ENCODE measurements at regions not wholly inside any gene's neighbourhood (a gene's known extent, or its start where the extent isn't known, plus 50 kb on each side); places are given as distances from the start of the nearest gene placed in this dataset.

DNA sequence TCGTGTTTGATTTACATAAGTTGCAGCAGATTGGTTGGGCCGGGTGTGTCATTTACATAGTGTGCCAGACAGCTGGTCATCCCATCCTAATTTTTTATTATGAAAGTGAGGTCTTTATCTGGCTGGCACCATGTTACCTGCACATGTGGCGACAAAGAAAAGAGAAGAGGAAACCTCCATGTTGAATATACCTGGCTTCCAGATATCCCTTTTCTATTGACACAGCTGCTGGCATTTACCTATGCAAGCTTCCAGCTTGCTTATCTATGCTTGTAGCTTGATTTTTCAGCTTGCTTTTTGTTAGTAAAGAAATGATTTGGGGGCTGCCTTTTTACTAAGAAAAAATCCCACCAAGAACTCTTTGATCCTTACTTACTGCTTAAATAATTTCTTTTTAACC is 681.3 kb upstream of the SLITRK1 start:
- Mint-ChIP-seq H3K9me3 (peaks cover 0 to 10% (median 2%) of the 10 kb centered on the region in 8 donors), H3K27ac (no peak overlapping the region), H3K4me1 (no peaks in the 10 kb centered on the region), H3K27me3 (no peaks in the 10 kb centered on the region), H3K36me3 (no peaks in the 10 kb centered on the region), H3K4me3 (no peak overlapping the region)
- Histone ChIP-seq H3K36me3 (ENCODE audit: insufficient read depth, low read length) (no peaks in the 10 kb centered on the region), H3K27me3 (ENCODE audit: insufficient read depth, low read length) (no peaks in the 10 kb centered on the region), H3K4me1 (ENCODE audit: insufficient read depth, low read length) (no peaks in the 10 kb centered on the region), H3K27ac (ENCODE audit: low read depth, low read length) (no peak overlapping the region), H3K4me3 (ENCODE audit: low read length in 2 of 2) (no peak overlapping the region), H3K9me3 (ENCODE audit: control insufficient read depth in 1 of 2, low read length in 2 of 2) (no peaks in the 10 kb centered on the region)
- ChIA-PET CTCF (ENCODE audit: partially characterized antibody) (no interaction called here), POLR2A (ENCODE audit: partially characterized antibody) (no interaction called here)
- no peak for DNase-seq
- intact Hi-C loops (cut with micrococcal nuclease) = no loop called here

DNA sequence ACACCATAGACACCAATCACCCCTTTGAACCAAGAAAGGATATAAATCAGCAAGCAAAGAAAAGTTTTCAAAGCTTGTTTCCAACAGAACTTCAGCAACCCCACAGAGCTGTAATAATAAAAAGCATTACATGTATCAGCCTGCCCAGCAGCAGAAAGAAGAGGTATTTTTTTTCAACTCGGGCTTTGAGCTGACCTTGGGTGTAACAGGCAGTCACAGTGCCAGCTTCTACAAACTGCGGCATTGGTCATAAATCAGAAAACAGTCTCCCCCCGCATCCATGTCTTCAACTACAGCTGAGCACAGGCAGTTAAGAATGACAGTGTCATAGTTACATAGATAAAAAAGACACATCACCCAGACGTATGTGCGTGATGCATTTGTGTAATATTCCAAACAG is 671.0 kb upstream of the SLITRK1 start:
- ChIA-PET CTCF (ENCODE audit: partially characterized antibody) (no interaction called here), POLR2A (ENCODE audit: partially characterized antibody) (no interaction called here)
- Mint-ChIP-seq H3K36me3 (no peaks in the 10 kb centered on the region), H3K27me3 (no peaks in the 10 kb centered on the region), H3K9me3 (peaks cover 0 to 9% (median under 1%) of the 10 kb centered on the region in 8 donors), H3K27ac (no peak overlapping the region), H3K4me3 (no peak overlapping the region), H3K4me1 (no peaks in the 10 kb centered on the region)
- Histone ChIP-seq H3K27ac (ENCODE audit: low read depth, low read length) (no peak overlapping the region), H3K36me3 (ENCODE audit: insufficient read depth, low read length) (no peaks in the 10 kb centered on the region), H3K27me3 (ENCODE audit: insufficient read depth, low read length) (no peaks in the 10 kb centered on the region), H3K9me3 (ENCODE audit: control insufficient read depth in 1 of 2, low read length in 2 of 2) (peaks cover 0 to 4% of the 10 kb centered on the region in 2 donors), H3K4me1 (ENCODE audit: insufficient read depth, low read length) (no peaks in the 10 kb centered on the region), H3K4me3 (ENCODE audit: low read length in 2 of 2) (no peak overlapping the region)
- DNase-seq = no peak
- intact Hi-C loops (cut with micrococcal nuclease) = no loop called here

- H3K27me3 ChIP-seq (ENCODE audit: insufficient read depth, low read length) = no peaks in the 10 kb centered on the region
- no peaks in the 10 kb centered on the region for H3K36me3 Mint-ChIP-seq
- ChIA-PET CTCF (ENCODE audit: partially characterized antibody) (no interaction called here), POLR2A (ENCODE audit: partially characterized antibody) (no interaction called here)
- no peaks in the 10 kb centered on the region for H3K4me1 ChIP-seq (ENCODE audit: insufficient read depth, low read length)
- no peak overlapping the region for H3K27ac Mint-ChIP-seq
- no peaks in the 10 kb centered on the region for H3K36me3 ChIP-seq (ENCODE audit: insufficient read depth, low read length)
- H3K4me3 ChIP-seq (ENCODE audit: low read length in 2 of 2) = no peak overlapping the region
- H3K9me3 ChIP-seq (ENCODE audit: control insufficient read depth in 1 of 2, low read length in 2 of 2) = no peaks in the 10 kb centered on the region
- no peaks in the 10 kb centered on the region for H3K4me1 Mint-ChIP-seq
- no peak for DNase-seq
- intact Hi-C loops (cut with micrococcal nuclease) = no loop called here
- H3K27ac ChIP-seq (ENCODE audit: low read depth, low read length) = no peak overlapping the region
- peaks cover 0 to 3% (median under 1%) of the 10 kb centered on the region in 8 donors for H3K9me3 Mint-ChIP-seq
- H3K4me3 Mint-ChIP-seq = no peak overlapping the region
- no peaks in the 10 kb centered on the region for H3K27me3 Mint-ChIP-seq
Observed at GRCh38 chr13:84543962-84544361, 661.7 kb upstream of the SLITRK1 start.

DNA sequence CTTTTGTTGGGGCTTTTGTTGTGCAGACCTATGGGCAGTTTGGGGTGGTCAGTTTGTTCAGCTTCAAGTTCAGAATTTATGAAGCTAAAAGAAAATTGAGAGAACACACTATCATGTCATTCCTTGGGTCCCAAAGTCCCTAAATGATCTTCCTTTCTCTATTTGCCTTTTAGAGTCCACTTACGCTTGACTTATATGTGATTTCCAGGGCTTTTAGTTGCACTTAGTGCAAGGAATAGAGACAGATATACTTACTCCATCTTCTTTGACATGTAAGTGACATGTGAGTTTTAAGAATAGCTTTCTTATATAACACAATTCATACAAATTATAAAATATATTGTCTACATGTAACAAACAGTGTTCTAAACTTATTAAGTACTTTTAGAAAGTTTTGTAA is 660.1 kb upstream of the SLITRK1 start:
- no peak for DNase-seq
- CTCF ChIA-PET (ENCODE audit: partially characterized antibody) = no interaction called here
- H3K4me1 ChIP-seq (ENCODE audit: insufficient read depth, low read length) = no peaks in the 10 kb centered on the region
- no peaks in the 10 kb centered on the region for H3K4me1 Mint-ChIP-seq
- no peaks in the 10 kb centered on the region for H3K27me3 Mint-ChIP-seq
- H3K27ac Mint-ChIP-seq = no peak overlapping the region
- H3K27me3 ChIP-seq (ENCODE audit: insufficient read depth, low read length) = no peaks in the 10 kb centered on the region
- intact Hi-C loops (cut with micrococcal nuclease) = no loop called here
- H3K36me3 Mint-ChIP-seq = no peaks in the 10 kb centered on the region
- H3K4me3 Mint-ChIP-seq = no peak overlapping the region
- no peaks in the 10 kb centered on the region for H3K36me3 ChIP-seq (ENCODE audit: insufficient read depth, low read length)
- POLR2A ChIA-PET (ENCODE audit: partially characterized antibody) = no interaction called here
- no peak overlapping the region for H3K27ac ChIP-seq (ENCODE audit: low read depth, low read length)
- H3K4me3 ChIP-seq (ENCODE audit: low read length in 2 of 2) = no peak overlapping the region
- H3K9me3 Mint-ChIP-seq = peaks cover 0 to 3% (median 1%) of the 10 kb centered on the region in 8 donors
- no peaks in the 10 kb centered on the region for H3K9me3 ChIP-seq (ENCODE audit: control insufficient read depth in 1 of 2, low read length in 2 of 2)

DNA sequence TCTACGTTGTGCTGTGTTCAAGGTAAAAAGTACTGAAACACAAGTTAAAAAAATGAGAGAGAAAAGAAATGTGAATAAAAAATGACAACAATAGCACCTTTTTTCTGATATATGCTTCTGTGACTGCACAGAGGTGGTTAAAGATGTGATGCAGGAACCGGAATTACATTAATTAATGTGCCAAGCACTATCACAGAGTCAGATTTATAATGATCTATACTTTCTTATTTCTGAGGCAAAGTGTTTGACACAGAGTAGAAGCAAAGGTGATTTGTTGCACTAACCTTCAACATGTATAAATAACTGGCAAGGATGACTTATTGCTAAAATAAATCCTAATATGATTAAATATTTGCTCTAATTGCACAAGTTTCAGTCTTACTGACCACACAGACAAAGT is 654.6 kb upstream of the SLITRK1 start:
- H3K27ac ChIP-seq (ENCODE audit: low read depth, low read length) = no peak overlapping the region
- Mint-ChIP-seq H3K27ac (no peak overlapping the region), H3K9me3 (peaks cover 0 to 4% (median under 1%) of the 10 kb centered on the region in 8 donors), H3K4me3 (no peak overlapping the region), H3K4me1 (no peaks in the 10 kb centered on the region), H3K36me3 (no peaks in the 10 kb centered on the region), H3K27me3 (no peaks in the 10 kb centered on the region)
- no peaks in the 10 kb centered on the region for H3K4me1 ChIP-seq (ENCODE audit: insufficient read depth, low read length)
- POLR2A ChIA-PET (ENCODE audit: partially characterized antibody) = no interaction called here
- no peak for DNase-seq
- no peaks in the 10 kb centered on the region for H3K27me3 ChIP-seq (ENCODE audit: insufficient read depth, low read length)
- no peak overlapping the region for H3K4me3 ChIP-seq (ENCODE audit: low read length in 2 of 2)
- no peaks in the 10 kb centered on the region for H3K36me3 ChIP-seq (ENCODE audit: insufficient read depth, low read length)
- no peaks in the 10 kb centered on the region for H3K9me3 ChIP-seq (ENCODE audit: control insufficient read depth in 1 of 2, low read length in 2 of 2)
- CTCF ChIA-PET (ENCODE audit: partially characterized antibody) = no interaction called here
- intact Hi-C loops (cut with micrococcal nuclease) = no loop called here

DNA sequence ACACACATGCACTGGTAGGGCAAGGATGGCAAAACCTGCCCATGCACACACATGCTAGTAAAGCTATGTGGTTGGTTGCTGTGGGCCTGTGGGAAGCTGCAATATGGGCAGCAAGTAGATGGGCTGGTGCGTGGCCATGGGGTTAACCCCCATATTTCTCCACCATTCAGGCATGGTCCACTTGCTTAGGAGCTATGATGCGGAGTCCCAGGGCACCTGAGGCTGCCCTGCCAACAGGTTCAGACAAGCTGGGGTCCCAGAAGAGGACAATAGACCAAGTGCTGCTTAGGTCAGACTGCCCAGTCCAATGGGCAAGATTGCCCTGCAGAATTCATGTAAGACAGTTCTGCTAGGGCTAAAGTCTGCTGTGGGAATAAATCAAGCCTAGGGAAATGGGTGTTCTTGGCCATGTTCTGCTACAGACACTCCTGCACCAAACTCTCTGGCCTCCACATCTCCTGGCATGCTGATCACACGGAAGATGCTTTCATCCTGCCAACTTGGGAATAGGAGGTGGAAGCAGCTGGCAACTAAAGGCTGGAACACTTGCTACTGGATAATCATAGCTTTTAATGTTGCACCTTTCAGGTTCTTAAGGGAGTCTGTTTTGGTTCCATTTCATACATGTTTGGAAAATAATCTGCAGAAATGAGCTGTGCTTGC is 646.3 kb upstream of the SLITRK1 start:
- ChIA-PET CTCF (ENCODE audit: partially characterized antibody) (no interaction called here), POLR2A (ENCODE audit: partially characterized antibody) (no interaction called here)
- H3K36me3 Mint-ChIP-seq = no peaks in the 10 kb centered on the region
- Histone ChIP-seq H3K27me3 (ENCODE audit: insufficient read depth, low read length) (no peaks in the 10 kb centered on the region), H3K9me3 (ENCODE audit: control insufficient read depth in 1 of 2, low read length in 2 of 2) (no peaks in the 10 kb centered on the region), H3K36me3 (ENCODE audit: insufficient read depth, low read length) (no peaks in the 10 kb centered on the region), H3K4me3 (ENCODE audit: low read length in 2 of 2) (no peak overlapping the region), H3K4me1 (ENCODE audit: insufficient read depth, low read length) (no peaks in the 10 kb centered on the region), H3K27ac (ENCODE audit: low read depth, low read length) (no peak overlapping the region)
- no peak overlapping the region for H3K27ac Mint-ChIP-seq
- no peaks in the 10 kb centered on the region for H3K27me3 Mint-ChIP-seq
- H3K9me3 Mint-ChIP-seq = peaks cover 0 to 8% (median 1%) of the 10 kb centered on the region in 8 donors
- no peak overlapping the region for H3K4me3 Mint-ChIP-seq
- peak in 1 of 5 donors; percentile 33 for DNase-seq
- H3K4me1 Mint-ChIP-seq = no peaks in the 10 kb centered on the region
- intact Hi-C loops (cut with micrococcal nuclease) = no loop called here

GRCh38 chr13:84525865-84526264 is 643.6 kb upstream of the SLITRK1 start:
- no peaks in the 10 kb centered on the region for H3K27me3 Mint-ChIP-seq
- Histone ChIP-seq H3K4me3 (ENCODE audit: low read length in 2 of 2) (no peak overlapping the region), H3K27ac (ENCODE audit: low read depth, low read length) (no peak overlapping the region), H3K27me3 (ENCODE audit: insufficient read depth, low read length) (no peaks in the 10 kb centered on the region), H3K4me1 (ENCODE audit: insufficient read depth, low read length) (no peaks in the 10 kb centered on the region), H3K36me3 (ENCODE audit: insufficient read depth, low read length) (no peaks in the 10 kb centered on the region), H3K9me3 (ENCODE audit: control insufficient read depth in 1 of 2, low read length in 2 of 2) (no peaks in the 10 kb centered on the region)
- H3K4me1 Mint-ChIP-seq = no peaks in the 10 kb centered on the region
- H3K4me3 Mint-ChIP-seq = no peak overlapping the region
- peaks cover 0 to 8% (median 1%) of the 10 kb centered on the region in 8 donors for H3K9me3 Mint-ChIP-seq
- ChIA-PET CTCF (ENCODE audit: partially characterized antibody) (no interaction called here), POLR2A (ENCODE audit: partially characterized antibody) (no interaction called here)
- no peaks in the 10 kb centered on the region for H3K36me3 Mint-ChIP-seq
- DNase-seq = no peak
- intact Hi-C loops (cut with micrococcal nuclease) = no loop called here
- H3K27ac Mint-ChIP-seq = no peak overlapping the region

GRCh38 chr13:84524586-84524985 is 642.3 kb upstream of the SLITRK1 start:
- H3K9me3 ChIP-seq (ENCODE audit: control insufficient read depth in 1 of 2, low read length in 2 of 2) = no peaks in the 10 kb centered on the region
- H3K36me3 ChIP-seq (ENCODE audit: insufficient read depth, low read length) = no peaks in the 10 kb centered on the region
- intact Hi-C loops (cut with micrococcal nuclease) = no loop called here
- no peak overlapping the region for H3K4me3 ChIP-seq (ENCODE audit: low read length in 2 of 2)
- CTCF ChIA-PET (ENCODE audit: partially characterized antibody) = no interaction called here
- peaks cover 0 to 8% (median 1%) of the 10 kb centered on the region in 8 donors for H3K9me3 Mint-ChIP-seq
- H3K4me3 Mint-ChIP-seq = no peak overlapping the region
- no peaks in the 10 kb centered on the region for H3K27me3 ChIP-seq (ENCODE audit: insufficient read depth, low read length)
- no peak for DNase-seq
- no peak overlapping the region for H3K27ac Mint-ChIP-seq
- POLR2A ChIA-PET (ENCODE audit: partially characterized antibody) = no interaction called here
- H3K36me3 Mint-ChIP-seq = no peaks in the 10 kb centered on the region
- H3K4me1 ChIP-seq (ENCODE audit: insufficient read depth, low read length) = no peaks in the 10 kb centered on the region
- no peak overlapping the region for H3K27ac ChIP-seq (ENCODE audit: low read depth, low read length)
- H3K27me3 Mint-ChIP-seq = no peaks in the 10 kb centered on the region
- no peaks in the 10 kb centered on the region for H3K4me1 Mint-ChIP-seq
